Erythroblast (primary cell): ENCODE measurements at regions not wholly inside any gene's neighbourhood (a gene's known extent, or its start where the extent isn't known, plus 50 kb on each side); places are given as distances from the start of the nearest gene placed in this dataset.

Experiments
- GATA1 ChIP-seq: IDR thresholded peaks from 2 replicates; pipeline ENCODE4 v1.6.1; 2011; ENCODE audit warnings: low read depth, mild to moderate bottlenecking, control low read depth, low read length, moderate library complexity
- POLR2A ChIP-seq: IDR thresholded peaks from 2 replicates; pipeline ENCODE4 v1.6.1; 2011; ENCODE audit warnings: mild to moderate bottlenecking, low read length

- TF ChIP-seq POLR2A (no peak), GATA1 (no peak)
Measured at GRCh38 chr2:8405334-8405733, 276.5 kb upstream of the ID2 start.
